Calu3 (cell line): ENCODE measurements at regions not wholly inside any gene's neighbourhood (a gene's known extent, or its start where the extent isn't known, plus 50 kb on each side); places are given as distances from the start of the nearest gene placed in this dataset.
"Not testable (repeated sequence)": the region's sequence is repeated elsewhere in the genome, so short reads cannot be mapped to it uniquely, and the experiment has no call there.

Source experiments
- BruUV-seq: library from RNA; stranded (reverse); fragments of 400-500 nt; replicated peaks from 2 replicates; lab custom pipeline; 2021; lab: Mats Ljungman, UMichigan
- CTCF ChIA-PET: fragments of 300-600 bp; sonication (Branson Sonifier 250); formaldehyde crosslinking; loops from one replicate; lab custom pipeline; 2022; ENCODE audit warnings: antibody characterized with exemption; lab: Charles Lee
- DNase-seq: peaks from one replicate; pipeline ENCODE4 v3.0.0; 2022
- H3K27ac Mint-ChIP-seq: one replicate; pipeline ENCODE4 v1.8.0; 2022; ENCODE audit warnings: mixed read lengths; ENCODE audit not compliant: unreplicated experiment
- H3K27me3 Mint-ChIP-seq: one replicate; pipeline ENCODE4 v1.8.0; 2022; ENCODE audit warnings: mixed read lengths; ENCODE audit not compliant: unreplicated experiment
- H3K36me3 Mint-ChIP-seq: one replicate; pipeline ENCODE4 v1.8.0; 2022; ENCODE audit warnings: mild to moderate bottlenecking, moderate library complexity, mixed read lengths; ENCODE audit not compliant: insufficient read depth, unreplicated experiment
- H3K4me1 Mint-ChIP-seq: one replicate; pipeline ENCODE4 v1.8.0; 2022; ENCODE audit warnings: mild to moderate bottlenecking, low read depth, mixed read lengths; ENCODE audit not compliant: unreplicated experiment
- H3K4me3 Mint-ChIP-seq: one replicate; pipeline ENCODE4 v1.8.0; 2022; ENCODE audit warnings: mild to moderate bottlenecking, low read depth, moderate library complexity, mixed read lengths; ENCODE audit not compliant: unreplicated experiment
- H3K9me3 Mint-ChIP-seq: one replicate; pipeline ENCODE4 v1.8.0; 2022; ENCODE audit warnings: low read depth, mixed read lengths; ENCODE audit not compliant: unreplicated experiment
- CTCF ChIP-seq: fragments of 200-600 bp; IDR thresholded peaks from one replicate; pipeline ENCODE4 v1.8.0; 2022; ENCODE audit warnings: antibody characterized with exemption; ENCODE audit not compliant: unreplicated experiment
- intact Hi-C: fragments of 100-400 bp; cut with micrococcal nuclease; formaldehyde crosslinking; loops from one replicate; pipeline ENCODE4 v1.10.0; 2022; ENCODE audit not compliant: unreplicated experiment

DNA sequence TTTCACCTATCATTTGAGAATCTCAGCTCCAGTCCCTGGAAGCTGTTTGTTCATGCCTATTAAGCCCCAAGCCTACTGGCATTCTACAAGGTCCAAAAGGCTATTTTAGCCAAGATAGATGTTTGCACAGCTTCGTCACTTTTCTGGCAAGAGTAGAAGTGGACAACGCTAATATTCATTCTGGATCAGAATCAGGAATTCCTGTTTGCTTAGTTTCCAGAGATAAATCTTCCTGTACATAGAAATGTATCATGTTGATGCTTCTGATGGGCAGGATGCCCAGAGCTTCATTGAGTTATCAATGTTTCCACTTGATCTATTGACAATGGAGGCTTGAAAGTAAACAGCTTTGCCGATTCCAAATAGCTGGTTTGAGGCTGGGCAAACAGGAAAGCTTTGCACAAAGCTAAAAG lies 260.7 kb upstream of the CA10 start:
- CTCF ChIA-PET: no interaction called here
- Mint-ChIP-seq H3K27me3 (no peaks in the 10 kb centered on the region), H3K27ac (no peak overlapping the region), H3K4me3 (no peak overlapping the region), H3K36me3 (no peaks in the 10 kb centered on the region), H3K4me1 (no peaks in the 10 kb centered on the region), H3K9me3 (peaks cover 4% of the 10 kb centered on the region)
- no TSS peak for BruUV-seq
- intact Hi-C loops: no loop called here
- no peak for TF ChIP-seq CTCF
- no peak for DNase-seq

GRCh38 chr17:52410781-52411180 lies 252.3 kb upstream of the CA10 start:
- intact Hi-C loops: no loop called here
- no peak overlapping the region for H3K4me3 Mint-ChIP-seq
- BruUV-seq: no TSS peak
- H3K27ac Mint-ChIP-seq: no peak overlapping the region
- CTCF ChIA-PET: no interaction called here
- H3K27me3 Mint-ChIP-seq: no peaks in the 10 kb centered on the region
- H3K4me1 Mint-ChIP-seq: no peaks in the 10 kb centered on the region
- no peaks in the 10 kb centered on the region for H3K36me3 Mint-ChIP-seq
- no peaks in the 10 kb centered on the region for H3K9me3 Mint-ChIP-seq
- DNase-seq: no peak
- TF ChIP-seq CTCF: no peak

DNA sequence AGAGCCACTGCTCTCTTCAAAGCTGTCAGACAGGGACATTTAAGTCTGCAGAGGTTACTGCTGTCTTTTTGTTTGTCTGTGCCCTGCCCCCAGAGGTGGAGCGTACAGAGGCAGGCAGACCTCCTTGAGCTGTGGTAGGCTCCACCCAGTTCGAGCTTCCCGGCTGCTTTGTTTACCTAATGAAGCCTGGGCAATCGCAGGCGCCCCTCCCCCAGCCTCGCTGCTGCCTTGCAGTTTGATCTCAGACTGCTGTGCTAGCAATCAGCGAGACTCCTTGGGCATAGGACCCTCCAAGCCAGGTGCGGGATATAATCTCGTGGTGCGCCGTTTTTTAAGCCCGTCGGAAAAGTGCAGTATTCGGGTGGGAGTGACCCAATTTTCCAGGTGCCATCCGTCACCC lies 250.7 kb upstream of the CA10 start:
- BruUV-seq, H3K36me3 Mint-ChIP-seq, H3K27ac Mint-ChIP-seq, DNase-seq, H3K4me3 Mint-ChIP-seq, intact Hi-C loops, H3K27me3 Mint-ChIP-seq, H3K4me1 Mint-ChIP-seq, H3K9me3 Mint-ChIP-seq, CTCF ChIA-PET: not testable (repeated sequence)

GRCh38 chr17:52395308-52395707 lies 236.8 kb upstream of the CA10 start:
- no peaks in the 10 kb centered on the region for H3K9me3 Mint-ChIP-seq
- no peak for TF ChIP-seq CTCF
- H3K36me3 Mint-ChIP-seq: no peaks in the 10 kb centered on the region
- H3K4me3 Mint-ChIP-seq: no peak overlapping the region
- H3K27me3 Mint-ChIP-seq: no peaks in the 10 kb centered on the region
- CTCF ChIA-PET: no interaction called here
- H3K4me1 Mint-ChIP-seq: no peaks in the 10 kb centered on the region
- DNase-seq: no peak
- H3K27ac Mint-ChIP-seq: no peak overlapping the region
- intact Hi-C loops: no loop called here
- BruUV-seq: no TSS peak

- CTCF ChIA-PET: no interaction called here
- Mint-ChIP-seq H3K36me3 (no peaks in the 10 kb centered on the region), H3K4me3 (no peak overlapping the region), H3K27ac (no peak overlapping the region), H3K4me1 (no peaks in the 10 kb centered on the region), H3K27me3 (no peaks in the 10 kb centered on the region), H3K9me3 (no peaks in the 10 kb centered on the region)
- intact Hi-C loops: no loop called here
- BruUV-seq: no TSS peak
- no peak for DNase-seq
- no peak for TF ChIP-seq CTCF
These were observed 231.9 kb upstream of the CA10 start for GRCh38 chr17:52390422-52390821.
